ENCODE measurements at regions not wholly inside any gene's neighbourhood (a gene's known extent, or its start where the extent isn't known, plus 50 kb on each side); places are given as distances from the start of the nearest gene placed in this dataset.

- H4K20me1 ChIP-seq (ENCODE audit: low read depth, low read length): no peaks in the 10 kb centered on the region
- H3K9me3 ChIP-seq (ENCODE audit: insufficient read depth, low read length): no peaks in the 10 kb centered on the region
- no peaks in the 10 kb centered on the region for H3F3A ChIP-seq (ENCODE audit: insufficient read depth)
- H3K27ac ChIP-seq (ENCODE audit: low read depth, low read length): no peak overlapping the region
- H3K4me2 ChIP-seq (ENCODE audit: low read depth, low read length, poor library complexity, severe bottlenecking): no peak overlapping the region
- H3K4me3 ChIP-seq (ENCODE audit: insufficient read depth, low read length, poor library complexity, severe bottlenecking): no peak overlapping the region
- no peaks in the 10 kb centered on the region for H3K9me2 ChIP-seq (replicated peaks; ENCODE audit: insufficient read depth, low read length)
- no peaks in the 10 kb centered on the region for H3K79me2 ChIP-seq (ENCODE audit: insufficient read depth, low read length)
- no peak overlapping the region for H3K9ac ChIP-seq (ENCODE audit: low read length)
- H2AFZ ChIP-seq (ENCODE audit: low read depth, low read length, severe bottlenecking): no peak overlapping the region
- no peak for TF ChIP-seq CTCF (IDR thresholded peaks at IDR 0.05; ENCODE audit: insufficient read depth, low read length, poor library complexity, severe bottlenecking)
- no peak for TF ChIP-seq EZH2phosphoT487 (conservative IDR thresholded peaks at IDR 0.05; ENCODE audit: low read length)
- no peaks in the 10 kb centered on the region for H3K27me3 ChIP-seq (ENCODE audit: low read length)
- no peaks in the 10 kb centered on the region for H3K36me3 ChIP-seq (ENCODE audit: low read length)
Observed at GRCh38 chr13:106911627-106912026, 343.7 kb upstream of the ARGLU1 start.

- Histone ChIP-seq H3K79me2 (ENCODE audit: insufficient read depth, low read length) (no peaks in the 10 kb centered on the region), H3K9ac (ENCODE audit: low read length) (no peak overlapping the region), H3K9me3 (ENCODE audit: insufficient read depth, low read length) (no peaks in the 10 kb centered on the region), H3F3A (ENCODE audit: insufficient read depth) (no peaks in the 10 kb centered on the region), H2AFZ (ENCODE audit: low read depth, low read length, severe bottlenecking) (no peak overlapping the region), H3K9me2 (replicated peaks; ENCODE audit: insufficient read depth, low read length) (no peaks in the 10 kb centered on the region), H3K36me3 (ENCODE audit: low read length) (no peaks in the 10 kb centered on the region), H3K4me2 (ENCODE audit: low read depth, low read length, poor library complexity, severe bottlenecking) (no peak overlapping the region), H3K27me3 (ENCODE audit: low read length) (no peaks in the 10 kb centered on the region), H4K20me1 (ENCODE audit: low read depth, low read length) (no peaks in the 10 kb centered on the region), H3K4me3 (ENCODE audit: insufficient read depth, low read length, poor library complexity, severe bottlenecking) (no peak overlapping the region), H3K27ac (ENCODE audit: low read depth, low read length) (no peak overlapping the region)
- TF ChIP-seq EZH2phosphoT487 (conservative IDR thresholded peaks at IDR 0.05; ENCODE audit: low read length) (no peak), CTCF (IDR thresholded peaks at IDR 0.05; ENCODE audit: insufficient read depth, low read length, poor library complexity, severe bottlenecking) (no peak)
Observed at GRCh38 chr13:106911020-106911419, 343.1 kb upstream of the ARGLU1 start.

DNA sequence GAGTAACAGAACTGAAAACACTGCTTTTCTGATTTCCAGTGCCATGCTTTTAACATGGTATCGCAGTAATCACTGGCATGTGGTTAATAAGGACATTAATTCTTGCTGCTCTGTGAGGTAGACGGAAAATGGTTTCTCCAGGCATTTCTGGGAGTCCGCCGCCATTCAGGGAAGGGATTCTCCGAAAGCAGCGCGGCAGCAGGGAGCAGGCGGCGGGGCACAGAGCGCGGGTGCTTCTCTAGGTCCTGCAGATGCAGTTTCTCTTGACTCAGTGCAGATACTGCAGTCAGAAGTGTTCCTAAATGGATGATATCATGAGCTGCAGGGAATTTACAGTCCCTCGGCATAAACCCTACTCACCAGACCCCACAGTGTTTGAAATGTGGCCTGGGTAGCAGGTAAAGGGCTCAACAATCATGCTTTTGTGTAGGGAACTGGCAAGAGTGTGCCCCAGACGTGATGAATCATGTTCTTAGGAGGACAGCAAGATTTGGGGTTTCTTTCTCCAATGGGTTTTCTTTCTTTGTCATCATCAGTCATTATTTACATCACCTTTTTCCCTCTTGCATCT, 338.6 kb upstream of the ARGLU1 start:
- no peak for TF ChIP-seq CTCF (IDR thresholded peaks at IDR 0.05; ENCODE audit: insufficient read depth, low read length, poor library complexity, severe bottlenecking)
- TF ChIP-seq EZH2phosphoT487 (conservative IDR thresholded peaks at IDR 0.05; ENCODE audit: low read length): no peak
- Histone ChIP-seq H3K9me3 (ENCODE audit: insufficient read depth, low read length) (no peaks in the 10 kb centered on the region), H3K27ac (ENCODE audit: low read depth, low read length) (no peak overlapping the region), H3K79me2 (ENCODE audit: insufficient read depth, low read length) (no peaks in the 10 kb centered on the region), H3K9me2 (replicated peaks; ENCODE audit: insufficient read depth, low read length) (no peaks in the 10 kb centered on the region), H3K27me3 (ENCODE audit: low read length) (no peaks in the 10 kb centered on the region), H4K20me1 (ENCODE audit: low read depth, low read length) (no peaks in the 10 kb centered on the region), H3K9ac (ENCODE audit: low read length) (no peak overlapping the region), H3K4me3 (ENCODE audit: insufficient read depth, low read length, poor library complexity, severe bottlenecking) (no peak overlapping the region), H3K36me3 (ENCODE audit: low read length) (no peaks in the 10 kb centered on the region), H3K4me2 (ENCODE audit: low read depth, low read length, poor library complexity, severe bottlenecking) (no peak overlapping the region), H3F3A (ENCODE audit: insufficient read depth) (no peaks in the 10 kb centered on the region), H2AFZ (ENCODE audit: low read depth, low read length, severe bottlenecking) (no peak overlapping the region)

Measured in SU-DHL-6 (cell line).